Upper lobe of left lung (tissue), 6 donors: ENCODE measurements at regions not wholly inside any gene's neighbourhood (a gene's known extent, or its start where the extent isn't known, plus 50 kb on each side); places are given as distances from the start of the nearest gene placed in this dataset.

Experiments used
- ATAC-seq, 2 donors: fragments of 200-7000 bp; cut with Tn5 transposase; one replicate each; pipeline ENCODE4 v1.9.1; 2022; ENCODE audit warnings: mild to moderate bottlenecking in 2 of 2, moderate library complexity in 2 of 2; ENCODE audit not compliant: low FRiP score in 2 of 2
- DNase-seq, 2 donors: peaks; one replicate each; pipeline ENCODE4 v3.0.0-alpha.2; 2019 to 2020
- H3K27ac ChIP-seq, 4 donors: fragments of 200-600 bp; sonication (generic); one replicate each; pipeline ENCODE4 v1.5.1; 2016 to 2019
- H3K27me3 ChIP-seq, 4 donors: fragments of 200-600 bp; sonication (generic); one replicate each; pipeline ENCODE4 v1.5.1; 2017 to 2019
- H3K36me3 ChIP-seq, 4 donors: fragments of 200-600 bp; sonication (generic); one replicate each; pipeline ENCODE4 v1.5.1; 2016 to 2019
- H3K4me1 ChIP-seq, 4 donors: fragments of 200-600 bp; sonication (generic); one replicate each; pipeline ENCODE4 v1.5.1; 2018 to 2019
- H3K4me3 ChIP-seq, 4 donors: fragments of 200-600 bp; sonication (generic); one replicate each; pipeline ENCODE4 v1.5.1; 2017 to 2019; ENCODE audit warnings: mild to moderate bottlenecking in 2 of 4, moderate library complexity in 1 of 4
- H3K9me3 ChIP-seq, 4 donors: fragments of 200-600 bp; sonication (generic); one replicate each; pipeline ENCODE4 v1.5.1; 2018 to 2019
- EP300 ChIP-seq, 4 donors: sonication (generic); formaldehyde crosslinking; IDR thresholded peaks; one replicate each; pipeline ENCODE4 v1.5.1; 2017; ENCODE audit warnings: antibody characterized with exemption in 4 of 4, control low read depth in 2 of 4
- POLR2A ChIP-seq, 4 donors: fragments of 450-650 bp; IDR thresholded peaks; one replicate each; pipeline ENCODE4 v1.5.1; 2016 to 2017; ENCODE audit warnings: antibody characterized with exemption in 4 of 4, mild to moderate bottlenecking in 2 of 4
- POLR2AphosphoS5 ChIP-seq, 2 donors: sonication (generic); formaldehyde crosslinking; IDR thresholded peaks; one replicate each; pipeline ENCODE4 v1.5.1; 2017; ENCODE audit warnings: antibody characterized with exemption in 2 of 2
- WGBS, 2 donors: methylation state at CpG; one replicate each; pipeline ENCODE4 v1.1.5; 2017 to 2018; 5-methylcytosine and 5-hydroxymethylcytosine counted together
- TF ChIP-seq, protein P1 (sequence below), 6 experiments: fragments of 450-650 bp in 4 of 6; fragments of 200-600 bp in 2 of 6; sonication (generic) in 2 of 6; IDR thresholded peaks; one replicate each; pipeline ENCODE4 v1.5.1; 2016 to 2019; ENCODE audit warnings: antibody characterized with exemption in 6 of 6
- donor health status: DM: no; HTN: no; CAD: no; lungs with moderate emphysema.
- donor health status: DM: no; HTN: yes; CAD: no; lungs with severe emphysema.

GRCh38 chr5:89706731-89707130 is 702.8 kb downstream of the CETN3 start:
- Histone ChIP-seq H3K4me3 (no peak overlapping the region), H3K9me3 (no peaks in the 10 kb centered on the region), H3K27me3 (no peaks in the 10 kb centered on the region), H3K4me1 (no peaks in the 10 kb centered on the region), H3K36me3 (no peaks in the 10 kb centered on the region), H3K27ac (no peak overlapping the region)
- TF ChIP-seq, protein P1, sequence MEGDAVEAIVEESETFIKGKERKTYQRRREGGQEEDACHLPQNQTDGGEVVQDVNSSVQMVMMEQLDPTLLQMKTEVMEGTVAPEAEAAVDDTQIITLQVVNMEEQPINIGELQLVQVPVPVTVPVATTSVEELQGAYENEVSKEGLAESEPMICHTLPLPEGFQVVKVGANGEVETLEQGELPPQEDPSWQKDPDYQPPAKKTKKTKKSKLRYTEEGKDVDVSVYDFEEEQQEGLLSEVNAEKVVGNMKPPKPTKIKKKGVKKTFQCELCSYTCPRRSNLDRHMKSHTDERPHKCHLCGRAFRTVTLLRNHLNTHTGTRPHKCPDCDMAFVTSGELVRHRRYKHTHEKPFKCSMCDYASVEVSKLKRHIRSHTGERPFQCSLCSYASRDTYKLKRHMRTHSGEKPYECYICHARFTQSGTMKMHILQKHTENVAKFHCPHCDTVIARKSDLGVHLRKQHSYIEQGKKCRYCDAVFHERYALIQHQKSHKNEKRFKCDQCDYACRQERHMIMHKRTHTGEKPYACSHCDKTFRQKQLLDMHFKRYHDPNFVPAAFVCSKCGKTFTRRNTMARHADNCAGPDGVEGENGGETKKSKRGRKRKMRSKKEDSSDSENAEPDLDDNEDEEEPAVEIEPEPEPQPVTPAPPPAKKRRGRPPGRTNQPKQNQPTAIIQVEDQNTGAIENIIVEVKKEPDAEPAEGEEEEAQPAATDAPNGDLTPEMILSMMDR (IDR thresholded peaks at IDR 0.05): no peak
- no peak for TF ChIP-seq POLR2A (IDR thresholded peaks at IDR 0.05)
- TF ChIP-seq POLR2AphosphoS5 (IDR thresholded peaks at IDR 0.05): no peak
- TF ChIP-seq EP300 (IDR thresholded peaks at IDR 0.05): no peak
- DNase-seq (no peak), ATAC-seq (no peak)
- WGBS, 2 donors: 86 to 89% methylated on average over 1 of the region's 1 CpG

- ATAC-seq (no peak), DNase-seq (no peak)
- H3K27ac ChIP-seq: no peak overlapping the region
- no peaks in the 10 kb centered on the region for H3K27me3 ChIP-seq
- no peak overlapping the region for H3K4me3 ChIP-seq
- H3K9me3 ChIP-seq: no peaks in the 10 kb centered on the region
- H3K36me3 ChIP-seq: no peaks in the 10 kb centered on the region
- H3K4me1 ChIP-seq: no peaks in the 10 kb centered on the region
- TF ChIP-seq POLR2AphosphoS5 (IDR thresholded peaks at IDR 0.05) (no peak), EP300 (IDR thresholded peaks at IDR 0.05) (no peak), POLR2A (IDR thresholded peaks at IDR 0.05) (no peak)
- TF ChIP-seq, protein P1 (IDR thresholded peaks at IDR 0.05): no peak
Measured at GRCh38 chr5:89703817-89704216, 705.7 kb downstream of the CETN3 start.

- Histone ChIP-seq H3K27me3 (no peaks in the 10 kb centered on the region), H3K4me3 (no peak overlapping the region), H3K36me3 (no peaks in the 10 kb centered on the region), H3K27ac (no peak overlapping the region), H3K4me1 (no peaks in the 10 kb centered on the region), H3K9me3 (no peaks in the 10 kb centered on the region)
- TF ChIP-seq POLR2AphosphoS5 (IDR thresholded peaks at IDR 0.05): no peak
- no peak for TF ChIP-seq POLR2A (IDR thresholded peaks at IDR 0.05)
- TF ChIP-seq, protein P1 (IDR thresholded peaks at IDR 0.05): no peak
- TF ChIP-seq EP300 (IDR thresholded peaks at IDR 0.05): no peak
- ATAC-seq (no peak), DNase-seq (no peak)
- 70 to 77% methylated on average over 2 of the region's 2 CpGs for WGBS, 2 donors
Measured at GRCh38 chr5:89698028-89698427, 711.5 kb downstream of the CETN3 start.

GRCh38 chr5:89697581-89697980 is 712.0 kb downstream of the CETN3 start:
- H3K4me3 ChIP-seq: no peak overlapping the region
- no peak for TF ChIP-seq EP300 (IDR thresholded peaks at IDR 0.05)
- TF ChIP-seq, protein P1 (IDR thresholded peaks at IDR 0.05): no peak
- no peak for TF ChIP-seq POLR2AphosphoS5 (IDR thresholded peaks at IDR 0.05)
- no peak for TF ChIP-seq POLR2A (IDR thresholded peaks at IDR 0.05)
- no peak overlapping the region for H3K27ac ChIP-seq
- no peaks in the 10 kb centered on the region for H3K27me3 ChIP-seq
- ATAC-seq (no peak), DNase-seq (no peak)
- no peaks in the 10 kb centered on the region for H3K9me3 ChIP-seq
- H3K36me3 ChIP-seq: no peaks in the 10 kb centered on the region
- 60 to 90% methylated on average over 1 of the region's 1 CpG for WGBS, 2 donors
- no peaks in the 10 kb centered on the region for H3K4me1 ChIP-seq

- H3K27ac ChIP-seq: no peak overlapping the region
- WGBS, 2 donors: 78 to 89% methylated on average over 1 of the region's 1 CpG
- ATAC-seq: no peak
- TF ChIP-seq POLR2A (IDR thresholded peaks at IDR 0.05) (no peak), POLR2AphosphoS5 (IDR thresholded peaks at IDR 0.05) (no peak), EP300 (IDR thresholded peaks at IDR 0.05) (no peak)
- TF ChIP-seq, protein P1 (IDR thresholded peaks at IDR 0.05): no peak
- no peaks in the 10 kb centered on the region for H3K9me3 ChIP-seq
- no peak overlapping the region for H3K4me3 ChIP-seq
- H3K4me1 ChIP-seq: no peaks in the 10 kb centered on the region
- H3K36me3 ChIP-seq: no peaks in the 10 kb centered on the region
- no peak for DNase-seq
- H3K27me3 ChIP-seq: no peaks in the 10 kb centered on the region
Measured at GRCh38 chr5:89695371-89695770, 714.2 kb downstream of the CETN3 start.
